K562 (cell line): ENCODE measurements at regions not wholly inside any gene's neighbourhood (a gene's known extent, or its start where the extent isn't known, plus 50 kb on each side); places are given as distances from the start of the nearest gene placed in this dataset.

Experiments
- ATAC-seq: fragments of 200-7000 bp; cut with Tn5 transposase; 3 replicates; pipeline ENCODE4 v1.9.1; 2020; ENCODE audit warnings: moderate library complexity
- BruUV-seq: library from RNA; stranded (reverse); fragments of 400-500 nt; replicated peaks from 2 replicates; lab custom pipeline; 2021; lab: Mats Ljungman, UMichigan
- CTCF ChIA-PET: fragments of 300-600 bp; formaldehyde crosslinking; extraction: SDS; loops from one replicate; lab custom pipeline; 2021; ENCODE audit warnings: low intra/inter-chr PET ratio; lab: Yijun Ruan, JAX
- POLR2A ChIA-PET: fragments of 300-600, 350-650 bp; sonication (Branson Sonifier 250); formaldehyde crosslinking; extraction: SDS; loops from one replicate; lab custom pipeline; 2021; ENCODE audit warnings: antibody characterized with exemption, inconsistent platforms; lab: Yijun Ruan, JAX
- DNase-seq, 4 experiments: peaks; one replicate each; pipeline versions ENCODE4 v3.0.0 to v3.0.0-alpha.2; 2011 to 2018; ENCODE audit warnings: low spot score in 3 of 4, mixed read lengths in 3 of 4; ENCODE audit errors: extremely low read depth in 1 of 4
- FAIRE-seq: peaks from 2 replicates; lab custom pipeline; 2011; peaks lifted over from hg19 to GRCh38; lab: Jason Lieb, UNC
- H2AFZ ChIP-seq: 2 replicates; pipeline ENCODE4 v1.6.0; 2011; ENCODE audit warnings: low read depth, low read length, control low read depth, inconsistent platforms
- H3K27ac ChIP-seq: fragments of 200-600 bp; 3 replicates; pipeline ENCODE4 v1.8.0; 2011; ENCODE audit warnings: low read depth, mild to moderate bottlenecking, control low read depth, inconsistent platforms, low read length, moderate library complexity, mixed read lengths; ENCODE audit errors: extremely low read depth
- H3K27me3 ChIP-seq, 2 experiments: fragments of 300-600 bp in 1 of 2; 2 replicates in 1 of 2; 3 replicates in 1 of 2; pipeline versions ENCODE4 v1.6.0 to v1.8.0; 2011; ENCODE audit warnings: inconsistent platforms in 2 of 2, low read length in 2 of 2, mild to moderate bottlenecking in 1 of 2, mixed read lengths in 1 of 2, moderate library complexity in 1 of 2; ENCODE audit not compliant: control insufficient read depth in 2 of 2, insufficient read depth in 2 of 2
- H3K36me3 ChIP-seq: fragments of 300-600 bp; 3 replicates; pipeline ENCODE4 v1.8.0; 2011; ENCODE audit warnings: mild to moderate bottlenecking, low read length, inconsistent platforms; ENCODE audit not compliant: control insufficient read depth, insufficient read depth
- H3K4me1 ChIP-seq, 2 experiments: fragments of 200-600 bp in 1 of 2; replicated peaks in 1 of 2; 2 replicates in 1 of 2; 3 replicates in 1 of 2; pipeline versions ENCODE4 v1.5.1 to v1.8.0; 2011; ENCODE audit warnings: inconsistent platforms in 2 of 2, low read length in 2 of 2, mild to moderate bottlenecking in 1 of 2, mixed read lengths in 1 of 2, moderate library complexity in 1 of 2; ENCODE audit not compliant: control insufficient read depth in 2 of 2, insufficient read depth in 2 of 2
- H3K4me2 ChIP-seq: 2 replicates; pipeline ENCODE4 v1.6.1; 2011; ENCODE audit warnings: low read length, control low read depth, inconsistent platforms, mixed read lengths; ENCODE audit not compliant: insufficient read depth
- H3K4me3 ChIP-seq: fragments of 200-600 bp; sonication (generic), shearing (Covaris generic); 2 replicates; pipeline ENCODE4 v1.5.1; 2016; ENCODE audit warnings: control low read depth, inconsistent platforms
- H3K79me2 ChIP-seq: fragments of 200-600 bp; 3 replicates; pipeline ENCODE4 v1.8.0; 2011; ENCODE audit warnings: low read length, inconsistent platforms; ENCODE audit not compliant: control insufficient read depth, insufficient read depth
- H3K9ac ChIP-seq, 2 experiments: 2 replicates each; pipeline versions ENCODE4 v1.6.0 to v1.6.1; 2011; ENCODE audit warnings: low read depth in 2 of 2, low read length in 2 of 2, control low read depth in 1 of 2, inconsistent platforms in 1 of 2, mild to moderate bottlenecking in 1 of 2, mixed read lengths in 1 of 2; ENCODE audit not compliant: insufficient read depth in 1 of 2
- H3K9me1 ChIP-seq: one replicate; pipeline ENCODE4 v1.6.0; 2011; ENCODE audit warnings: inconsistent platforms, mild to moderate bottlenecking, low read length, moderate library complexity; ENCODE audit not compliant: control insufficient read depth, insufficient read depth
- H3K9me3 ChIP-seq: replicated peaks from 2 replicates; pipeline ENCODE4 v1.5.1; 2011; ENCODE audit warnings: low read depth, low read length, inconsistent platforms; ENCODE audit not compliant: control insufficient read depth, insufficient read depth
- H4K20me1 ChIP-seq: replicated peaks from 2 replicates; pipeline ENCODE4 v1.6.1; 2011; ENCODE audit warnings: low read length, inconsistent platforms, mixed read lengths; ENCODE audit not compliant: control insufficient read depth, insufficient read depth
- CEBPB ChIP-seq: fragments of 450-650 bp; IDR thresholded peaks from 2 replicates; pipeline ENCODE4 v1.6.1; 2016; ENCODE audit warnings: missing genetic modification characterization, missing compliant biosample characterization
- DNMT1 ChIP-seq: fragments of 450-650 bp; IDR thresholded peaks from 2 replicates; pipeline ENCODE4 v1.6.1; 2016; ENCODE audit warnings: antibody characterized with exemption, mild to moderate bottlenecking
- FOXK2 ChIP-seq, 2 experiments: fragments of 450-650 bp; IDR thresholded peaks in 1 of 2; conservative IDR thresholded peaks in 1 of 2; 2 replicates each; pipeline ENCODE4 v1.6.1; 2016; ENCODE audit warnings: low read depth in 2 of 2, mild to moderate bottlenecking in 1 of 2
- GATA2 ChIP-seq: sonication (generic); formaldehyde crosslinking; IDR thresholded peaks from 2 replicates; pipeline ENCODE4 v1.4.0; 2020; ENCODE audit warnings: mild to moderate bottlenecking, missing genetic modification reagents
- HDAC3 ChIP-seq: fragments of 450-650 bp; IDR thresholded peaks from 2 replicates; pipeline ENCODE4 v1.6.1; 2018; ENCODE audit warnings: borderline replicate concordance, mild to moderate bottlenecking, moderate library complexity; ENCODE audit not compliant: partially characterized antibody
- KDM1A ChIP-seq, 2 experiments: fragments of 450-650 bp; IDR thresholded peaks; 2 replicates each; pipeline ENCODE4 v1.6.1; 2016; ENCODE audit warnings: mild to moderate bottlenecking in 2 of 2
- KDM2B ChIP-seq: fragments of 250-450 bp; sonication (Bioruptor Pico); IDR thresholded peaks from 2 replicates; pipeline ENCODE4 v1.8.0; 2021; ENCODE audit warnings: mild to moderate bottlenecking, moderate library complexity
- MTF1 ChIP-seq: fragments of 250-450 bp; sonication (Bioruptor Pico); IDR thresholded peaks from 2 replicates; pipeline ENCODE4 v1.9.0; 2021; ENCODE audit warnings: moderate library complexity, mild to moderate bottlenecking, inconsistent platforms, borderline replicate concordance
- OTX1 ChIP-seq: fragments of 450-650 bp; formaldehyde crosslinking; IDR thresholded peaks from 2 replicates; pipeline ENCODE4 v1.4.0; 2022; ENCODE audit warnings: mild to moderate bottlenecking
- PCBP1 ChIP-seq: fragments of 200-400 bp; formaldehyde crosslinking; IDR thresholded peaks from 2 replicates; pipeline ENCODE4 v1.6.1; 2018; ENCODE audit warnings: mild to moderate bottlenecking, low read depth, low read length; ENCODE audit not compliant: poor library complexity, severe bottlenecking
- RFX7 ChIP-seq: fragments of 250-450 bp; sonication (Bioruptor Pico); IDR thresholded peaks from 2 replicates; pipeline ENCODE4 v1.5.1; 2021; ENCODE audit warnings: mild to moderate bottlenecking
- SAFB ChIP-seq: fragments of 200-400 bp; formaldehyde crosslinking; IDR thresholded peaks from 2 replicates; pipeline ENCODE4 v1.6.1; 2017; ENCODE audit warnings: low read depth, low read length, borderline replicate concordance
- SMARCA4 ChIP-seq: fragments of 450-650 bp; IDR thresholded peaks from 2 replicates; pipeline ENCODE4 v1.6.1; 2016
- XRCC4 ChIP-seq: IDR thresholded peaks from one replicate; pipeline ENCODE4 v1.6.1; 2011; ENCODE audit not compliant: insufficient read depth, insufficient read length; ENCODE audit errors: extremely low read depth
- ZNF830 ChIP-seq: fragments of 250-450 bp; sonication (Bioruptor Pico); IDR thresholded peaks from 2 replicates; pipeline ENCODE4 v1.5.0; 2021; ENCODE audit warnings: mild to moderate bottlenecking
- WGBS: fragments of 100-300 bp; shearing (Covaris generic); methylation state at CpG from one replicate; pipeline ENCODE4 v1.1.6; 2016; ENCODE audit warnings: low coverage, mixed read lengths; ENCODE audit not compliant: insufficient coverage; ENCODE audit errors: missing lambda C conversion rate; 5-methylcytosine and 5-hydroxymethylcytosine counted together
- in situ Hi-C: fragments of 300-500 bp; cut with MboI; formaldehyde crosslinking; loops from 4 replicates; pipeline ENCODE4 v1.15.0; 2018; ENCODE audit warnings: inconsistent platforms, mixed read lengths
- intact Hi-C: fragments of 100-400 bp; cut with micrococcal nuclease; formaldehyde crosslinking; loops from 2 replicates; pipeline ENCODE4 v1.14.2; 2022
- TF ChIP-seq, protein P1 (sequence below), 2 experiments: fragments of 150-350 bp in 1 of 2; IDR thresholded peaks; 2 replicates each; pipeline ENCODE4 v1.6.1; 2012 to 2016; ENCODE audit warnings: low read depth in 2 of 2, low read length in 2 of 2, mild to moderate bottlenecking in 1 of 2, moderate library complexity in 1 of 2

DNA sequence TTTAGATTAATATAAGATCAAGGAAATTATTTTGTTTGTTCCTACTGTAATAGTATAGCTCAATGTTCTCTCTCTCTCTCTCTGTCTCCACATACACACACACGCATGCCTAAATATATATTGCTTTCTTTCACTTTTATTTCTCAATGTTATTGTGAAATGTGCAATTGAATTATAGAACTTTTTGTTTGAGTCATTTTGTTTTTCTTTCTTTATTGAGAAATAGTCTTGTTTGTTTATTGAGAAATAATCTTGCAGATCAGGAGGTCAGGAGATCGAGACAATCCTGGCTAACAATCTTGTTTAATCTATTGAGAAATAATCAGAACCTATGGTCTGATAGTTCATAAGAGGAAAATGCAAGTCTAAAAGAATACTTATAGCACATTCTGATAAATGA, 1581.3 kb downstream of the EFNB2 start:
- Histone ChIP-seq H3K79me2 (no peaks in the 10 kb centered on the region), H3K36me3 (no peaks in the 10 kb centered on the region), H4K20me1 (no peaks in the 10 kb centered on the region), H3K4me2 (no peak overlapping the region), H3K9me3 (no peaks in the 10 kb centered on the region; the same call in 1 of the 2 replicates), H3K27me3 (no peaks in the 10 kb centered on the region), H3K9me1 (no peaks in the 10 kb centered on the region), H3K27ac (no peak overlapping the region), H2AFZ (no peak overlapping the region), H3K4me3 (no peak overlapping the region), H3K9ac (no peak overlapping the region), H3K4me1 (no peaks in the 10 kb centered on the region)
- no peak for TF ChIP-seq FOXK2 (conservative IDR thresholded peaks at IDR 0.05 in 1 of 2, IDR thresholded peaks at IDR 0.05 in 1 of 2; ENCODE audit: low read depth in 2 of 2)
- intact Hi-C loops (no loop called here), in situ Hi-C loops (no loop called here)
- POLR2A ChIA-PET: no interaction called here
- ATAC-seq: no peak
- WGBS: 0% methylated on average over 2 of the region's 2 CpGs
- BruUV-seq: no TSS peak
- DNase-seq: no peak
- CTCF ChIA-PET: no interaction called here
- no peak for FAIRE-seq

DNA sequence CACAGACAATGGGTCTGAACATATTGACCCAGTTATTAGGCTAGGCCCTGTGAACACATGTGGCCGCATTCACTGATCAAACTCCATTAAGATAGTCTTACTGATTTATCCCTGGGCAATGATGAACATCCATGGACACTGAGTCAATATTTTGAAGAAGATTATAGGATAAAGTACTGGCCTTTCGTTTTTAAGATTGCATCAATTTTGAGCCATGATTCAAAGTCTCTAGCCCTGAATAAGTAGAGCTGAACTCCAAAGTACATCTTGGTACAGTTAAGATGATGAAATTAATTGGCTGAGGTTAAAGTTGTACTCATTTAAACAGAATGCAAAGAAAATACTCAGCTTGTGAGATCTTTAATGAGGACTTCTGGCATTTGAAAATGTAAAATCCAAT, 1581.9 kb downstream of the EFNB2 start:
- H3K4me3 ChIP-seq: no peak overlapping the region
- FAIRE-seq (no peak), ATAC-seq (no peak), DNase-seq (no peak)
- H4K20me1 ChIP-seq: no peaks in the 10 kb centered on the region
- in situ Hi-C loops: no loop called here
- no peaks in the 10 kb centered on the region for H3K27me3 ChIP-seq
- H3K9ac ChIP-seq: no peak overlapping the region
- 8% methylated on average over 2 of the region's 2 CpGs for WGBS
- no peaks in the 10 kb centered on the region for H3K9me1 ChIP-seq
- H3K79me2 ChIP-seq: no peaks in the 10 kb centered on the region
- no peaks in the 10 kb centered on the region for H3K4me1 ChIP-seq
- no peak overlapping the region for H3K27ac ChIP-seq
- H3K4me2 ChIP-seq: no peak overlapping the region
- intact Hi-C loops: no loop called here
- no peak overlapping the region for H2AFZ ChIP-seq
- ChIA-PET POLR2A (no interaction called here), CTCF (no interaction called here)
- BruUV-seq: no TSS peak
- H3K9me3 ChIP-seq: no peaks in the 10 kb centered on the region; the same call in 1 of the 2 replicates
- no peaks in the 10 kb centered on the region for H3K36me3 ChIP-seq
- TF ChIP-seq SMARCA4: no peak
- no peak for TF ChIP-seq GATA2 (CRISPR knock-in tag)
- no peak for TF ChIP-seq CEBPB
- no peak for TF ChIP-seq PCBP1
- TF ChIP-seq ZNF830 (CRISPR knock-in tag): no peak
- no peak for TF ChIP-seq DNMT1
- TF ChIP-seq HDAC3: no peak
- no peak for TF ChIP-seq OTX1 (CRISPR knock-in tag)
- TF ChIP-seq RFX7: no peak
- no peak for TF ChIP-seq MTF1 (CRISPR knock-in tag)
- no peak for TF ChIP-seq KDM1A (IDR thresholded peaks at IDR 0.05)
- no peak for TF ChIP-seq XRCC4
- no peak for TF ChIP-seq SAFB
- TF ChIP-seq KDM2B: no peak
- TF ChIP-seq, protein P1, sequence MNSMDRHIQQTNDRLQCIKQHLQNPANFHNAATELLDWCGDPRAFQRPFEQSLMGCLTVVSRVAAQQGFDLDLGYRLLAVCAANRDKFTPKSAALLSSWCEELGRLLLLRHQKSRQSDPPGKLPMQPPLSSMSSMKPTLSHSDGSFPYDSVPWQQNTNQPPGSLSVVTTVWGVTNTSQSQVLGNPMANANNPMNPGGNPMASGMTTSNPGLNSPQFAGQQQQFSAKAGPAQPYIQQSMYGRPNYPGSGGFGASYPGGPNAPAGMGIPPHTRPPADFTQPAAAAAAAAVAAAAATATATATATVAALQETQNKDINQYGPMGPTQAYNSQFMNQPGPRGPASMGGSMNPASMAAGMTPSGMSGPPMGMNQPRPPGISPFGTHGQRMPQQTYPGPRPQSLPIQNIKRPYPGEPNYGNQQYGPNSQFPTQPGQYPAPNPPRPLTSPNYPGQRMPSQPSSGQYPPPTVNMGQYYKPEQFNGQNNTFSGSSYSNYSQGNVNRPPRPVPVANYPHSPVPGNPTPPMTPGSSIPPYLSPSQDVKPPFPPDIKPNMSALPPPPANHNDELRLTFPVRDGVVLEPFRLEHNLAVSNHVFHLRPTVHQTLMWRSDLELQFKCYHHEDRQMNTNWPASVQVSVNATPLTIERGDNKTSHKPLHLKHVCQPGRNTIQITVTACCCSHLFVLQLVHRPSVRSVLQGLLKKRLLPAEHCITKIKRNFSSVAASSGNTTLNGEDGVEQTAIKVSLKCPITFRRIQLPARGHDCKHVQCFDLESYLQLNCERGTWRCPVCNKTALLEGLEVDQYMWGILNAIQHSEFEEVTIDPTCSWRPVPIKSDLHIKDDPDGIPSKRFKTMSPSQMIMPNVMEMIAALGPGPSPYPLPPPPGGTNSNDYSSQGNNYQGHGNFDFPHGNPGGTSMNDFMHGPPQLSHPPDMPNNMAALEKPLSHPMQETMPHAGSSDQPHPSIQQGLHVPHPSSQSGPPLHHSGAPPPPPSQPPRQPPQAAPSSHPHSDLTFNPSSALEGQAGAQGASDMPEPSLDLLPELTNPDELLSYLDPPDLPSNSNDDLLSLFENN (IDR thresholded peaks at IDR 0.05; ENCODE audit: low read depth in 2 of 2, low read length in 2 of 2): no peak
